HG02973 (cell line): ENCODE measurements at regions not wholly inside any gene's neighbourhood (a gene's known extent, or its start where the extent isn't known, plus 50 kb on each side); places are given as distances from the start of the nearest gene placed in this dataset.
"Not testable (repeated sequence)": the region's sequence is repeated elsewhere in the genome, so short reads cannot be mapped to it uniquely, and the experiment has no call there.

ENCODE experiments used
- ATAC-seq: cut with Tn5 transposase; IDR thresholded peaks from one replicate; pipeline ENCODE4 v1.9.1; 2021; ENCODE audit warnings: moderate library complexity; ENCODE audit not compliant: unreplicated experiment

DNA sequence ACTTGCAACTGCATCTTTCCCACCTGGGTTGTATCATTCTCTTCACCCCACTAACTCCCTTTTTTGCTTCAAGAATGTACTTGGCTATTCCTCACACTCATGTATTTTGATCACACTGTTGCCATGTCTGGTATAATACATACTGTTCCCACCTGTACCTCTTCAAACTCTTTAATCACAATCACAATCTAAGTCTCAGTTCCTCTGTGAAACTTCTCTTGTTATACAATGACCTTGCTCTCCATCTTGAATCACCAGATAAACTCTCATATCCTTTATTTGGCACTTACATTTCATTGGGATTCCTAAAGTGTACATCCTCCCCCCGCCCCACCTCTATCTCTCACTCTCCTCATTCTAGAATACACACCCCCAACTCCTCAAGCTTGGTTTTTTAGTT is 516.0 kb upstream of the CHORDC1 start:
- ATAC-seq, result no peak

DNA sequence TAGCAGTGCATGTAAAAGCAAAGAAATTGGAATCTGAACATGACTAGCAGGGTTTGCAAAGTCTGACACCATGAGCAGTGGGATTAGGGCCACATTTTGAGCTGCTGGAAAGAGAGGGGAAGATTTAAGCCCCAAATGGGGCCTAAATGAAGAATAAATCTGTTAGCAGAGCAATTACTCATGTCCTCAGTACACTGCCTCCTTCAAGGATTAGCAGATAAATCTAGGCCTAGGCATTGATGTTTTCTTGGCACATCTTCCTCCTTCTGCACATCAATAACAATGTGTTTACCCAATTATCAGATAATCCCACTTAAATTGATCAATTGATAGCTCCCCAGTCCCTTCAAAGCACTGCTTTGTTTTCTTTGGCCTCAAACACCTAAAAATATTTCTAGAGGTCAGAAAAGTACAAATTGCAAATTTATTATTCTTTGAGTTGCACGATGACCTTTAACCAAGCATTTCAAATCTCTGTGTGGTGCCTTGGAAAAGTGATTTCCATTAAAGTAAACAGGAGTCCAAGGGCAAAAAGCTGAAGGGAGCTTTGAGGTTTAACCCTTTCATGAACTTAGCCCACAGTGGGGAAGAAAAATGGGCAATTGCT is 514.7 kb upstream of the CHORDC1 start:
- no peak for ATAC-seq

DNA sequence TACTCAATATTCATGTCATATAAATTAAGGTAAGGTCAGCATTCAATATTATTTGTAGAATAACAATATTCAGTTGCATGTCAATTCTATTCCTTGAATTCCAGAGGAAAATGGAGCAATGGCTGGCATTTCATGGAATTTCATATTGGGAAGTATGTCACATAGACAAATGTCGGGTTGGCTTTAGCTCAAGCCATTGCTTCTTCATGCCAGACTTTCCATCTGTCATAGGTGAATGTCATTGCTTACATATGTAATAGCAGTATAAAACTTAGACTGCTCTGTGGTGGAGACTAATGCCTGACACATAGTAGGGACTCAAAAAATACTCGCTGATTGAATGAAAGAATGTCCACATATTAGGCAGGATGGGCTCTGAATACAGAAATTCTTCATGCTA is 509.6 kb upstream of the CHORDC1 start:
- no peak for ATAC-seq

- ATAC-seq, result no peak
Measured at GRCh38 chr11:90723475-90723874, 500.6 kb upstream of the CHORDC1 start.

DNA sequence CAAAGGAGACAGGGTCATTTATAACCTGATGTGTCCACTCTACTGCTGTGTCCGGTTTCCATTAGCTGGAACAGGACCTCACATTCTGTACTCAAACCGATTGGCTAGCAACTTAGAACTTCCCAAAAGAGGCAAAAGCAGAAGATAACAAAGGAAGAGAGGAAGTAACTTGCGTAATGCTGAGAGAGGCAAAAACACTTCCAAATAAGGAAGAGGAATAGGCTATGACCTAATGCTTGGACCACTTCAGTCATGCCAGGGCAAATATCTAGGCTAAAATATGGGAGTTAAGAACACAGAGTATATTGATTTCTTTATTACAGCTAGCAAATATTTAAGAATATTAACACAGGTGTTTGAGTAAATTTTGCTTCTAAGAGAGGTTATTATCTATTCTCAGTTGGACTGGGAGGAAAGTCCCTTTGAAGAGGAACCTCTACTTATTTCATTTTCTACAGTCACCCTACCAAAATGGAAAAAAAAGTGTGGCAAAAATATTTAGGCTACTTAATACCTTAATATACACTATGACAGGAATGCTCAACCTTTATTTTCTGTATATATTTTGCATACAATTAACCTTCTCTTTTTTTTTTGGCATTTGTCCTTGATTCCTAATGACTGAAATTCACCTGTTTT is 499.8 kb upstream of the CHORDC1 start:
- no peak for ATAC-seq

DNA sequence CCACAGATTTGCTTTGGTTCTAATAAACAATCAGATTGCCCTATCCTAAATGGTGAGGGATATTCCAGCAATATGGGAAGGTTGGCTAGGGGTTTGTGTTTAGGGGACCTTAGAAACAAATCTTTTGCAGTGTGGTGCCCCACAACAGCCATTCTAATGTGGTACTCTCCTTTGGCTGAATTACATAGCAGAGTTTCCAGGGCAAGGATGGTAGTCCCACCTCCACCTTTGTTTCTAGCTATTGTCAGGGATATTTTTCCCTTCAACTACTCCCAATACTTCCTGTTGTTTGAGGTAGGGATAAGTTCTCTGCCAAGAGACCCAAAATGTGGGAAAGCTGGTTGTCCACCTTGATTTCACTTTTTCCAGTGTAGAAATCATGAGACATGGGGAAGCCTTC is 494.7 kb upstream of the CHORDC1 start:
- ATAC-seq, result no peak

DNA sequence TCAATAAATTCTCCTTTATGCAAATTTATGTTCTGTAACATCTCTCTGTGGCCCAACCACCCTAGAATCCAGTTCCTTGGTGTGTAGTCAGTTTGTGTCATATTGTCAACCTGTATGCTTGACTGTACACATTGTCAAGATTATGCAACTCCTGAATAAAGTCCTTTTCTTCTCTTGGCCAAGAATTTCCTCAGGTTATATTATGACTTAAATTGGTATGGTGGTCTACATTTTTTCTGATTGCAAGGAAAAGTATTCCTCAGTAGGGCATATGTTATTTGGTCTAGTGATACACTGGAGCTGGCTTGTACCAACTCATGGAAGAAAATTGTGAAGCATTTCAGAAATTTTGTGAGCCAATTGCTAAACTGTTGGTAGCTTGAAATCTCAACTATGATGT is 482.8 kb upstream of the CHORDC1 start:
- no peak for ATAC-seq

- ATAC-seq, result no peak
Measured at GRCh38 chr11:90704510-90704909, 481.7 kb upstream of the CHORDC1 start.

DNA sequence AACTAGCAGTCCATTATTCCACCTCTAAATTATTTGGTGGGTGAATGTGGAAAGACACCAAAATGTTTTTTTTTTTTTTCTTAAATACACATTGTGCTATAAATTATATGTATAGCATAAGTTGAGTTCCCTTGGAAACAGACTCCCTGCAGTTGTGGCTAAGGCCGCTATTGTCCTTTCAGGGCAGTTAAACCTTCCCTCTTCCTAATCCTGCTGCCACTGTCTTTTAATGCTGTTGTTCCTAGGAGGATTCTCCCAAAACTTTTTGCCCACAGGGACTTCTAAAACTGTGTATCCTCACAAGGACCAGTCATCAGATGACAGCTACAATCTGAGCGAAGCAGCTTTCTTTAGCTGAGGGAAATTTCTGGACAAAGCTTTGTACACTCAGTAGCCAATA is 478.9 kb upstream of the CHORDC1 start:
- no peak for ATAC-seq

- no peak for ATAC-seq
Measured at GRCh38 chr11:90700789-90701439, 478.1 kb upstream of the CHORDC1 start.

- no peak for ATAC-seq
Measured at GRCh38 chr11:90699791-90700400, 477.0 kb upstream of the CHORDC1 start.

DNA sequence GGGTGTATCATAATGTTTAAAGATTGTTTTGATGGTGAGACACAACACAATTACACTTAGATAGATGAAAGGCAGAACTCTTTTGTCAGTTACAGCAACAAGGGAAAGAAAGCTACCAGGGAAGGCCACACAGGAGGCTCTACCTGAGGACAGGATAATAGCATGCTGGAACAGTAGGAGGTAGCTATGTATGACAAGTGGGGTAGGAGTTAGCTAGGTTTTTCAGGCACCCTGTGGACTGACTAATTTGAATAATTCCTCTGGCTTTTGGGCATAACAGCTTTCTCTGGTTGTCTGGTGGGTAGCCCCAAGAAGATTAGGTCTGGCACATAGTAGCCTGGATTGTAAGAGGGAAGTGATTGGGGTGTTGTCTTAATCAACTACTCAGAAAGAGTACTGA is 475.4 kb upstream of the CHORDC1 start:
- ATAC-seq, result no peak

DNA sequence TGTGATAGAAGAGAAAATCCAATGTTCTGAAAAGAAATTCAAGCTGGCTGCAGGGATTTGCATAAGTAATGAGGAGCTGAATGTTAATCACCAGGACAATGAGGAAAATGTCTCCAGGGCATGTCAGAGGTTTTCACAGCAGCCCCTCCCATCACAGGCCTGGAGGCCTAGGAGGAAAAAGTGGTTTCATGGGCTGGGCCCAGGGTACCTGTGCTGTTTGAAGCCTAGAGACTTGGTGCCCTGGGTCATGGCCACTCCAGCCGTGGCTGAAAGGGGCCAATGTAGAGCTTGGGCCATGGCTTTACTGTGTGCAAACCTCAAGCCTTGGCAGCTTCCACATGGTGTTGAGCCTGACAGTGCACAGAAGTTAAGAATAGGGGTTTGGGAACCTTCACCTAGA is 452.6 kb upstream of the CHORDC1 start:
- not testable (repeated sequence) for ATAC-seq

DNA sequence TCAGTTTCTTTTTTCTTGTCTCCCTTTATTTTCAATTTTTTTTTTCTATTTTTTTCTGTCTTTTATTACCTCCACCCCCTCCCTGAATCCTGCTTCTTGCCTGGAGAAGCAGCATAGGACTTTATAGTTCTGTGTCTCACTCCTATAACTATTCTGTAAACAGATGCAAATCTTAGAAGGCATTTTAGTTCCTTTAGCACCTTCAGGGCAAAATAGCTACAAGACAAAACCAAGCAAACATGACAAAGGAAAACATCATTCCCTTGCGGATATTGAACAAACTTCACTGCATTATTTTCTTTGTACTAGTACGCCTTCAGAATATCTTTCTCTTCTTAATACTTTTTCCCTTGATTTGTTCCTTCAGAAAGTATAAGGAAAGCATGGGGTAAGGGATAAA is 446.2 kb upstream of the CHORDC1 start:
- ATAC-seq, result no peak

GRCh38 chr11:90668502-90668901 is 445.7 kb upstream of the CHORDC1 start:
- no peak for ATAC-seq

DNA sequence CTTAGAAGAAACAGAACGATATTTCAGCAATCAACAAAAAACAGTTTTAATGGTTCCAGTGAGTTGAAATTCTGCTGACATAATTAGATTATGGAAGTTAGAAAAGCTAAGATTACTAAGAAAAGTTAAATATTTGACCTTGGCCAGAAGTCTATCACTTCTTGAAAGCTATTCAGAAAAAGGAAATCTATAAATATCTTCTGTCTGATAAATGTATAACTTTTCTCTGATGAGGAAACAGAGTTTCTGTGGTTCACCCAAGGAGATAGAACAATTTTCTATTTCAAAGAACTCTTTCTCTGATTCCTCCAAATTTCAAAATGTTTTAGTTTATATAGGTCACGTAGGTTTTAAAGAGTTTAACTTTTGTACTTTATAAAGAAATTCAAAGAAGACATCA is 438.4 kb upstream of the CHORDC1 start:
- ATAC-seq, result no peak

- ATAC-seq, result no peak
Measured at GRCh38 chr11:90656171-90656570, 433.3 kb upstream of the CHORDC1 start.

GRCh38 chr11:90650153-90650552 is 427.3 kb upstream of the CHORDC1 start:
- no peak for ATAC-seq

DNA sequence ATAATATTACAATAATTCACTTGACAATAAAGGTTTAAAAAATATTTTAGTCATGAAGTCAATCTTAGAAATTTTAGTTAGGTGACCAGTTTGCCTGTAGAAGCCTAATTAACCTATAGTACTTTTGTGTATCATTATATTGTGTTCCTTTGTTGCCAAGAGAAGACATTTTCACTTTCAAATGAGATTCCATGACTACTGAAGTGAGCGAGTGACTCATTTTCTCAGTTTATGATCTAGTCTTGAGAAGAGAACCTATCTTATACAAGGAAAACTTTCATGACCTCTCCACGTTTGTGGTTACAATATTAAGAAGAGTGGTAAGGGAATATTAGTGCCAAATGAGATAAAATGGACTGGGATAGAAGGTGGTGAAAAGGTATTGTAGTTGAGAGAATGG is 423.9 kb upstream of the CHORDC1 start:
- no peak for ATAC-seq

- ATAC-seq, result no peak
Measured at GRCh38 chr11:90646266-90646665, 423.4 kb upstream of the CHORDC1 start.

DNA sequence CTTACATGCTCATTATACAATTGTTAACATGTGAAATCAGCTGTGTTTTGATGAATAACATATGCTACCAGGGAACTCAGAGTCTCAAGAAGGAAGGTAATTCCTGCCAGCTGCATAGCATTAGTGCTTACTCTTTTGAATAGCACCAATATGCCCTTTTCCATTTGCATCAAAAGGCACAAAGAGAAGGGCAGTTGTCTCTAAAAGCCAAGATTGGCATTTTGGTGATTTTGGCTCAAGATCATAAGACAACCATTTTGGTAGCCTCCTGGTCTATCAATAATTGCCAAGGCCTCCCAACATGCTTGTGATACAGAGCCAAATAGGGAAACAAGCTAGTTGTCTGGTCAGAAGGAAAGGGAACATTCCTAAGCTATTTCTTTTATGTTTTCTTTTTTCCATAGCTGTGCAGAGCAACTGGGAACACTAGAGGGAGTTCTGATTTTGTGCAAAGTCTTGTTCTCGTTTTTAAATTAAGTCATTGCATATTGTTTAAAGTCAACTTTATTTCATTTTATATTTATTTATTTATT is 416.7 kb upstream of the CHORDC1 start:
- no peak for ATAC-seq

- no peak for ATAC-seq
Measured at GRCh38 chr11:90635886-90636285, 413.0 kb upstream of the CHORDC1 start.
